LNCAP (cell line): ENCODE measurements at regions not wholly inside any gene's neighbourhood (a gene's known extent, or its start where the extent isn't known, plus 50 kb on each side); places are given as distances from the start of the nearest gene placed in this dataset.

Source experiments
- TF ChIP-seq, protein P1 (sequence below): fragments of 450-650 bp; IDR thresholded peaks from 2 replicates; pipeline ENCODE4 v1.5.1; 2017; ENCODE audit warnings: mild to moderate bottlenecking

DNA sequence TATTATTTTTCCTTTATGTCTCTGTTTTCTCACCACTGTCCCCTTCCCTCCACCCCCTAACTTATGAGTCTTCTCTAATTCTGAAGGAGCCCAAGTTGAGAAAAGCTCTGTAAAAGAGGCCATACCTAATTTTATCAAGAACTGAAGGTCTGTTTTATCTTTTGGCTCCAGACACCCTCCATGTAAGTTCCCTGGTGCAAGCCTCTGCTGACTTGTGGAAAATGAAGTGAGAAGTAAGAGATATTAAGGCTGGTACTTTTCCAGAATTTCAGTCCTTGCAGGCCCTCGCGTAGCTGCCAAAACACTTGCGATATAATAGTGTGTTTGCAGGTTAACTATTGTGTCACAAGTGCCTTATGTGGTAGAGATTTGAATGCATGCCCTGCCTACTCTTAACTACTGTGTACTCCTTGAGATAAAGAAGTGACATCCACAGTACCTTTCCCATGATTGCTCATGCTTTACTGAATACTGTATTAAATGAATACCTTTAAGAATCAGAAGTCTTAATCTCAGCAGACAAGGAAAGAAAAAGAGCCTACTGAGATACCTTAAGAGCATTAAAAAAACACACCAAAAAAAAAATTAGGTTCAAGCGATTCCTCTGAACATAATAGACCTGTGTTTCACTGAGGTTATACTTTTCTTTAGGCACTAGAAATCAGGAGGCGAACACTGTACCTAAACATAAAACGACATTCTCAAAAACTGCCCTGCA is 143.6 kb upstream of the ZNF184 start:
- TF ChIP-seq, protein P1, sequence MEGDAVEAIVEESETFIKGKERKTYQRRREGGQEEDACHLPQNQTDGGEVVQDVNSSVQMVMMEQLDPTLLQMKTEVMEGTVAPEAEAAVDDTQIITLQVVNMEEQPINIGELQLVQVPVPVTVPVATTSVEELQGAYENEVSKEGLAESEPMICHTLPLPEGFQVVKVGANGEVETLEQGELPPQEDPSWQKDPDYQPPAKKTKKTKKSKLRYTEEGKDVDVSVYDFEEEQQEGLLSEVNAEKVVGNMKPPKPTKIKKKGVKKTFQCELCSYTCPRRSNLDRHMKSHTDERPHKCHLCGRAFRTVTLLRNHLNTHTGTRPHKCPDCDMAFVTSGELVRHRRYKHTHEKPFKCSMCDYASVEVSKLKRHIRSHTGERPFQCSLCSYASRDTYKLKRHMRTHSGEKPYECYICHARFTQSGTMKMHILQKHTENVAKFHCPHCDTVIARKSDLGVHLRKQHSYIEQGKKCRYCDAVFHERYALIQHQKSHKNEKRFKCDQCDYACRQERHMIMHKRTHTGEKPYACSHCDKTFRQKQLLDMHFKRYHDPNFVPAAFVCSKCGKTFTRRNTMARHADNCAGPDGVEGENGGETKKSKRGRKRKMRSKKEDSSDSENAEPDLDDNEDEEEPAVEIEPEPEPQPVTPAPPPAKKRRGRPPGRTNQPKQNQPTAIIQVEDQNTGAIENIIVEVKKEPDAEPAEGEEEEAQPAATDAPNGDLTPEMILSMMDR = no peak

DNA sequence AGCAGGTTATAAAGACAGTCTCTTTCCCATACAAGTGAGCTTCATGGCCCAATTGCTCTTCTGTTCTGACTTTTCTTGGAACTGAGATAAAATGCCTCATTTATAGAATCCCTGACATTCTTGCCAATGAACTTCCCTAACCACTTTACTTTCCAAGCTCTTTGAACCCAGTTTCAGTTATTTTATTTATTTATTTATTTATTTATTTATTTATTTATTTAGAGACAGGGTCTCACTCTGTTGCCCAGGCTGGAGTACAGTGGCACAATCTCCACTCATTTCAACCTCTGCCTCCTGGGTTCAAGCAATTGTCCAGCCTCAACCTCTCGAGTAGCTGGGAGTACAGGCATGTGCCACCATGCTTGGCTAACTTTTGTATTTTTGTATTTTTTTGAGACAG is 138.5 kb upstream of the ZNF184 start:
- TF ChIP-seq, protein P1 = no peak

DNA sequence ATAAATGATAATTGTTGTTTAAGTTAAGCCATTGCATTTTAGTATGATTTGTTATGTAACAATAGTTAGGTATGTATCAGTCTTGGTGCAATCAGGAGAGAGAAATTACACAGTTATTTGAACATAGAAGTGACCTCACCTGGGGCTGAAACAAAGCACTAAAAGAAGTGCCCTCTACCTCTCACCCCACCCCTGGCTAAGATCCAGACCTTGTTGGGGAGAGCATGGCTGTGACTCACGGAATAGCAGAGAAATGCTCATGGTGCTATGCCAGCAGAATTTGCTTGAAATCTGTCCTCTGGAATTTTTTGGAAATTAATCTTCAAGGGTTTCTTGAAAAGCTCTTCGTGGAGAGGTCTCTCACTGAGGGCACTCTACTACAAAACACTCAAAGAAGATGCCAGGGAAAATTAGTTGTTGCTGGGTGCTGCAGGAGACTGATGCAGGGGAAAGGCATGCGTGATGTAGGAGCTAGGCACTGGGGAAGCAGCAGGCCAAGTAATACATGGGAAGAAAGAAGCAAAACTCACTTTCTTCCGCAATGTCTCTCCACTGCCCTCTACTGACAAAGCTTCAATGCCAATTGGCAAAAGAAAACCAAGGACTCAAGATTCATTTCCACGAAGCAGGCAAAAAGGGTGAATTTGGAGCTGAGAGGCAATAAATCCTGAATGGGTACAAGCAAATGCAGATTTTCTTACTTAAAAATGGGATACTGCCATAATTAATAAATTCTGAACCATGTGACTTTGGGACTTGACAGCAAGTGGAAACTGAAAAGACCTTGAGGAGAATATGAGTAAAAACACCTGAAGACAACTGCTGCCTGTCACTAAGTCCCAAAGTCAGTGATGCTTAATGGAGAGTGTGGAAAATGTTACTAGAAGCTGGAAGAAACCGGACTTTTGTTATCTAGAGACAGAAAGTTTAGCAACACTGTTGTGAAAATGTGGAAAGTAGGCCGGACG is 136.3 kb upstream of the ZNF184 start:
- TF ChIP-seq, protein P1 = peak; percentile 72

DNA sequence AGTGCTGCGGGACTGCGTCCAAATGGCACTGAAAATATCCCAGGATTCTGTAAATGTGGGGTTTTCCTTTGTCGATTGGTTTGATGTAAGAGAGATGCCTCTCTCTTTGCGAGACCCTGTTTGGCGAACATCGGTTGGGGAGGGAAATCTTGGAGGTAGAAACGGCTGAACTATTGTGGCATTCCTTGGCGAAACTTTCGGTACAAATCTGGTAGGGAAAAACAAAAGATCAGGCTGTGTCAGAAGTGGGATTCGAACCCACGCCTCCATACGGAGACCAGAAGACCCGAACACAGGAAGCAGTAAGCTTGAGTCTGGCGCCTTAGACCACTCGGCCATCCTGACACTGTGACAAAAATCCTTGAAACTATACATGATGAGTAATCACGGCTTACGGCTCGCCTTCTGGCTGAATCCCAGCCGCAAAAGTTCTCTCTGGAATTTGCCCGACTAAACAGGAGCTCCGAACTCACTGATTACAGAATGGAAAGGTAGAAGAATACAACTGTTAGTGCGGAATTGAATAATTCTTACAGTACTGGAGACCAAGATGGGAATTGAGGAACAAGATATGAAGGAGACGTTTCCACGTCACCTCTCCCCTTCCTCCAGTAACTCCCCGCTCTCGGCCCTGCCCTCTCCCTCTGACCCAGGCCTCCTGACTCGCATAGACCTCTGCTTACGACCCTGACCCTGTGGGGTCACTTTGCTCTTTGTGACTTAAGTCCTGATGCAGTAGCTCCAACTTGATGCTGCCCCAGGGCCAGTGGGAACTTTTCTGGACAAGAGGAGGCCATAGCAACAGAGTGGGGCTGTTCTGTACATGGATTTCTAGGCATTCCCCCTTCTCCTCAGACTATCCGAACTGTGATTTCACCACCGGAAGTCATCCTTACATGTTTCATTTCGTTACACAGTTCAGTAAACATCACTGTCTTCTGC is 132.8 kb upstream of the ZNF184 start:
- TF ChIP-seq, protein P1 = no peak

DNA sequence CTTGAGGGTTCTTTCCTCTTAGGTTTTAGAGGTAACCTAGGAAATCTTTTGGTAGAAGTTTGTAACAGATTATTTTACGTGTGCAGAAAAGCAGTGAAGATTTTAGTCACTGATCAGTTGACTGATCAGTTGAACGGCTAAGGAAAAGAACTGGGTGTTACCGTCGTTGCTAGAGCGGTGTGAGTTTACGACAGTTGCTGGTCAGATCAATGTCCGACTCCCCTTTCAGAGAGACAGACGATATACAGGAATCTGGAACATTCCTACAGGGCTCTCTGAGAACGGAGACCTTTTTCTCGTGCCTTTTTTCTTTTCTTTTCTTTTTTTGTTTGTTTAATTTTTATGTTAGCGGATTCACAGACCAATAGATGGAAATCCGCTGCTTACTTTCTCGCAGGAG is 132.1 kb upstream of the ZNF184 start:
- TF ChIP-seq, protein P1 = no peak

DNA sequence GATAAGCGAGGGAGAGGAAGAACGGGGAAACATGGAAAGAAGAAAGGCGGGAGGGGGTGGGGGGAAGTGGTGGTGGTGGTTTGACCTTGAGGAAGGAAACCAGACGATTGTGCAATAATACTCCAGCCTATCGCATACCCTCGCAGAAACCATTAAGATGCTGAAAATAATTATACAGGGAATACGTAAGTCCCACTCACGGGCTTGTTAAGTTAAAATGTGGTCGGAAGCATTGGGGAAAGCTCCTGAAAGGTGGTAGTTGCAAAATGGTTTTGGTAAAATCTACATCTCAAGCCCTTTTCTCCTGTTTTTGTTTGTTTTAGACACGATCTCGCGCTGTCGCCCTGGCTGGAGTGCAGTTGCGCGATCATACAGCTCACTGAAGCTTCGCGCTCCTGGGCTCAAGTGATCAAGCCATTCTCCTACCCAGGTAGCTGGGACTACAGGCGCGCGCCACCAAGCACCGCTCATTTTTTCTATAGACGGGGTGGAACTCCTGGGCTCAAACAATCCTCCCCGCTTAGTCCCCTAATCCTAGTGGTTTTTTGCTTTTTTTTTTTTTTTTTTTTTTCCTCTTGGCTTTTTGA is 128.9 kb upstream of the ZNF184 start:
- TF ChIP-seq, protein P1 = no peak
